K562 (cell line): ENCODE measurements at regions not wholly inside any gene's neighbourhood (a gene's known extent, or its start where the extent isn't known, plus 50 kb on each side); places are given as distances from the start of the nearest gene placed in this dataset.

Experiments
- ATAC-seq: fragments of 200-7000 bp; cut with Tn5 transposase; 3 replicates; pipeline ENCODE4 v1.9.1; 2020; ENCODE audit warnings: moderate library complexity
- BruUV-seq: library from RNA; stranded (reverse); fragments of 400-500 nt; replicated peaks from 2 replicates; lab custom pipeline; 2021; lab: Mats Ljungman, UMichigan
- CTCF ChIA-PET: fragments of 300-600 bp; formaldehyde crosslinking; extraction: SDS; loops from one replicate; lab custom pipeline; 2021; ENCODE audit warnings: low intra/inter-chr PET ratio; lab: Yijun Ruan, JAX
- POLR2A ChIA-PET: fragments of 300-600, 350-650 bp; sonication (Branson Sonifier 250); formaldehyde crosslinking; extraction: SDS; loops from one replicate; lab custom pipeline; 2021; ENCODE audit warnings: antibody characterized with exemption, inconsistent platforms; lab: Yijun Ruan, JAX
- DNase-seq, 4 experiments: peaks; one replicate each; pipeline versions ENCODE4 v3.0.0 to v3.0.0-alpha.2; 2011 to 2018; ENCODE audit warnings: low spot score in 3 of 4, mixed read lengths in 3 of 4; ENCODE audit errors: extremely low read depth in 1 of 4
- FAIRE-seq: peaks from 2 replicates; lab custom pipeline; 2011; peaks lifted over from hg19 to GRCh38; lab: Jason Lieb, UNC
- H2AFZ ChIP-seq: 2 replicates; pipeline ENCODE4 v1.6.0; 2011; ENCODE audit warnings: low read depth, low read length, control low read depth, inconsistent platforms
- H3K27ac ChIP-seq: fragments of 200-600 bp; 3 replicates; pipeline ENCODE4 v1.8.0; 2011; ENCODE audit warnings: low read depth, mild to moderate bottlenecking, control low read depth, inconsistent platforms, low read length, moderate library complexity, mixed read lengths; ENCODE audit errors: extremely low read depth
- H3K27me3 ChIP-seq, 2 experiments: fragments of 300-600 bp in 1 of 2; 2 replicates in 1 of 2; 3 replicates in 1 of 2; pipeline versions ENCODE4 v1.6.0 to v1.8.0; 2011; ENCODE audit warnings: inconsistent platforms in 2 of 2, low read length in 2 of 2, mild to moderate bottlenecking in 1 of 2, mixed read lengths in 1 of 2, moderate library complexity in 1 of 2; ENCODE audit not compliant: control insufficient read depth in 2 of 2, insufficient read depth in 2 of 2
- H3K36me3 ChIP-seq: fragments of 300-600 bp; 3 replicates; pipeline ENCODE4 v1.8.0; 2011; ENCODE audit warnings: mild to moderate bottlenecking, low read length, inconsistent platforms; ENCODE audit not compliant: control insufficient read depth, insufficient read depth
- H3K4me1 ChIP-seq, 2 experiments: fragments of 200-600 bp in 1 of 2; replicated peaks in 1 of 2; 2 replicates in 1 of 2; 3 replicates in 1 of 2; pipeline versions ENCODE4 v1.5.1 to v1.8.0; 2011; ENCODE audit warnings: inconsistent platforms in 2 of 2, low read length in 2 of 2, mild to moderate bottlenecking in 1 of 2, mixed read lengths in 1 of 2, moderate library complexity in 1 of 2; ENCODE audit not compliant: control insufficient read depth in 2 of 2, insufficient read depth in 2 of 2
- H3K4me2 ChIP-seq: 2 replicates; pipeline ENCODE4 v1.6.1; 2011; ENCODE audit warnings: low read length, control low read depth, inconsistent platforms, mixed read lengths; ENCODE audit not compliant: insufficient read depth
- H3K4me3 ChIP-seq: fragments of 200-600 bp; sonication (generic), shearing (Covaris generic); 2 replicates; pipeline ENCODE4 v1.5.1; 2016; ENCODE audit warnings: control low read depth, inconsistent platforms
- H3K79me2 ChIP-seq: fragments of 200-600 bp; 3 replicates; pipeline ENCODE4 v1.8.0; 2011; ENCODE audit warnings: low read length, inconsistent platforms; ENCODE audit not compliant: control insufficient read depth, insufficient read depth
- H3K9ac ChIP-seq, 2 experiments: 2 replicates each; pipeline versions ENCODE4 v1.6.0 to v1.6.1; 2011; ENCODE audit warnings: low read depth in 2 of 2, low read length in 2 of 2, control low read depth in 1 of 2, inconsistent platforms in 1 of 2, mild to moderate bottlenecking in 1 of 2, mixed read lengths in 1 of 2; ENCODE audit not compliant: insufficient read depth in 1 of 2
- H3K9me1 ChIP-seq: one replicate; pipeline ENCODE4 v1.6.0; 2011; ENCODE audit warnings: inconsistent platforms, mild to moderate bottlenecking, low read length, moderate library complexity; ENCODE audit not compliant: control insufficient read depth, insufficient read depth
- H3K9me3 ChIP-seq: replicated peaks from 2 replicates; pipeline ENCODE4 v1.5.1; 2011; ENCODE audit warnings: low read depth, low read length, inconsistent platforms; ENCODE audit not compliant: control insufficient read depth, insufficient read depth
- H4K20me1 ChIP-seq: replicated peaks from 2 replicates; pipeline ENCODE4 v1.6.1; 2011; ENCODE audit warnings: low read length, inconsistent platforms, mixed read lengths; ENCODE audit not compliant: control insufficient read depth, insufficient read depth
- BHLHE40 ChIP-seq: IDR thresholded peaks from 2 replicates; pipeline ENCODE4 v1.6.1; 2011; ENCODE audit warnings: low read length, improper control_type of control experiment
- DACH1 ChIP-seq: fragments of 450-650 bp; IDR thresholded peaks from 2 replicates; pipeline ENCODE4 v1.6.1; 2018; ENCODE audit not compliant: partially characterized antibody
- HEY1 ChIP-seq: fragments of 250-450 bp; sonication (Bioruptor Pico); IDR thresholded peaks from 2 replicates; pipeline ENCODE4 v1.5.0; 2020; ENCODE audit warnings: mild to moderate bottlenecking, moderate library complexity, borderline replicate concordance
- KAT8 ChIP-seq: fragments of 450-650 bp; IDR thresholded peaks from 2 replicates; pipeline ENCODE4 v1.6.1; 2016; ENCODE audit warnings: low read depth, mild to moderate bottlenecking
- MCM2 ChIP-seq: fragments of 450-650 bp; IDR thresholded peaks from 2 replicates; pipeline ENCODE4 v1.6.1; 2017; ENCODE audit warnings: low read depth, mild to moderate bottlenecking
- MCM3 ChIP-seq: fragments of 450-650 bp; IDR thresholded peaks from 2 replicates; pipeline ENCODE4 v1.6.1; 2016
- MXI1 ChIP-seq: IDR thresholded peaks from 2 replicates; pipeline ENCODE4 v1.6.1; 2011; ENCODE audit warnings: low read depth, mild to moderate bottlenecking, improper control_type of control experiment, low read length
- ZNF12 ChIP-seq: sonication (generic); formaldehyde crosslinking; IDR thresholded peaks from 2 replicates; pipeline ENCODE4 v1.4.0; 2020; ENCODE audit warnings: mild to moderate bottlenecking, missing genetic modification reagents
- ZNF146 ChIP-seq: IDR thresholded peaks from one replicate; pipeline ENCODE4 v1.6.1; 2018; ENCODE audit warnings: missing compliant biosample characterization; ENCODE audit not compliant: unreplicated experiment
- ZNF644 ChIP-seq: fragments of 200-800 bp; sonication (Bioruptor generic); IDR thresholded peaks from 2 replicates; pipeline ENCODE4 v1.6.1; 2016; ENCODE audit warnings: low read depth, missing genetic modification characterization, missing compliant biosample characterization
- WGBS: fragments of 100-300 bp; shearing (Covaris generic); methylation state at CpG from one replicate; pipeline ENCODE4 v1.1.6; 2016; ENCODE audit warnings: low coverage, mixed read lengths; ENCODE audit not compliant: insufficient coverage; ENCODE audit errors: missing lambda C conversion rate; 5-methylcytosine and 5-hydroxymethylcytosine counted together
- in situ Hi-C: fragments of 300-500 bp; cut with MboI; formaldehyde crosslinking; loops from 4 replicates; pipeline ENCODE4 v1.15.0; 2018; ENCODE audit warnings: inconsistent platforms, mixed read lengths
- intact Hi-C: fragments of 100-400 bp; cut with micrococcal nuclease; formaldehyde crosslinking; loops from 2 replicates; pipeline ENCODE4 v1.14.2; 2022
- TF ChIP-seq, protein P1 (sequence below), 2 experiments: IDR thresholded peaks in 1 of 2; conservative IDR thresholded peaks in 1 of 2; 2 replicates each; pipeline ENCODE4 v1.6.1; 2016; ENCODE audit warnings: low read depth in 2 of 2, mild to moderate bottlenecking in 1 of 2, missing compliant biosample characterization in 1 of 2, missing genetic modification characterization in 1 of 2, moderate library complexity in 1 of 2
- TF ChIP-seq, protein P2 (sequence below): fragments of 250-450 bp; sonication (Bioruptor Pico); IDR thresholded peaks from 2 replicates; pipeline ENCODE4 v1.4.0; 2020
- TF ChIP-seq, protein P3 (sequence below): sonication (generic); formaldehyde crosslinking; IDR thresholded peaks from 2 replicates; pipeline ENCODE4 v1.8.1; 2023; ENCODE audit warnings: mild to moderate bottlenecking, missing genetic modification reagents
- TF ChIP-seq, protein P4 (sequence below): fragments of 200-400 bp; formaldehyde crosslinking; IDR thresholded peaks from 2 replicates; pipeline ENCODE4 v1.6.1; 2017; ENCODE audit warnings: mild to moderate bottlenecking, low read depth, low read length, moderate library complexity

DNA sequence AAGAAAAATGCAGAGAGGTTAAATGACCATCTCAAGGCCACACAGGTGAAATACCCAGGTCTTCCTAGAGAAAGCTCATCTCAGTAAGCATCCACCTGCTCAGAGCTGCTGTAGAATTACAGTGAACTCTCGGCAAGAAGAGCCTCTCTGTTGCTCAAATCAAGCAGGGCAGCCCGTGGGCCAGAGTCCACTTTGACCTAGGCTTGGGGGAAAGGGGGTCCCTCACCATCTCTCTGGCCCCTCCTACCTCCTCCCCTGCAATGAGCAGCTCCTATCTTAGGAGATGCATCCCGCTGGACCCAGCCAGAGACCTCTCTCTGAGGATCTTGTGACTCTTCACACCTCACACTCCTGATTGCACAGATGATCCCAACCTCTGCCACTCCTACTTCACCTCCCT is 364.7 kb downstream of the PTPRU start (continued):
- TF ChIP-seq, protein P1, sequence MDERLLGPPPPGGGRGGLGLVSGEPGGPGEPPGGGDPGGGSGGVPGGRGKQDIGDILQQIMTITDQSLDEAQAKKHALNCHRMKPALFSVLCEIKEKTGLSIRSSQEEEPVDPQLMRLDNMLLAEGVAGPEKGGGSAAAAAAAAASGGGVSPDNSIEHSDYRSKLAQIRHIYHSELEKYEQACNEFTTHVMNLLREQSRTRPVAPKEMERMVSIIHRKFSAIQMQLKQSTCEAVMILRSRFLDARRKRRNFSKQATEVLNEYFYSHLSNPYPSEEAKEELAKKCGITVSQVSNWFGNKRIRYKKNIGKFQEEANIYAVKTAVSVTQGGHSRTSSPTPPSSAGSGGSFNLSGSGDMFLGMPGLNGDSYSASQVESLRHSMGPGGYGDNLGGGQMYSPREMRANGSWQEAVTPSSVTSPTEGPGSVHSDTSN (CRISPR knock-in tag; IDR thresholded peaks at IDR 0.05; ENCODE audit: low read depth): no peak
- TF ChIP-seq, protein P1 (tag; conservative IDR thresholded peaks at IDR 0.05; ENCODE audit: low read depth): no peak

DNA sequence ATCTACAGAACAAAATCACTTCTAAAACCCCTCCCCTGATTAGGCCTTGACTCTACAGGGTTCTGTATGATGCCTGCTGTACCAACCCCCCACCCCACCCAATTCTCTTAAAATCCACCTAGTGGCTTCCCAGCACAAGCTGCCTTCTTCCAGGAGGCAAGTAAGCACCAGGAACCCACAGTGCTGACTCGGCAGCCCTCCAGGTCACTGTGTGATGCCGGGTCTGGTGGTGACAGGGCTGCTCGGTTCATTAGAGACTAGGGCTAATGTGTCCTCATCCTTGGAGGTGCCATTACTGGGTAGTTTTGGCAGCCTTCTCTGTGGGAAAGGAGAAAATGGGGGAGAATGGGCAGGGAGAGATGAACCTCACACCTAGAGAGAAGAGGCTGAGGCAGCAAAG is 363.5 kb downstream of the PTPRU start:
- WGBS: 0% methylated on average over 3 of the region's 3 CpGs
- no peaks in the 10 kb centered on the region for H3K36me3 ChIP-seq
- no peaks in the 10 kb centered on the region for H3K9me1 ChIP-seq
- no peak overlapping the region for H3K4me3 ChIP-seq
- FAIRE-seq (no peak), ATAC-seq (no peak), DNase-seq (no peak)
- ChIA-PET POLR2A (interaction anchor here (0.7 kb wide), 1 partner anchor 144 kb away, joined by 3 read pairs; no protein-coding TSS in a partner anchor), CTCF (no interaction called here)
- no TSS peak for BruUV-seq
- in situ Hi-C loops (no loop called here), intact Hi-C loops (no loop called here)
- no peaks in the 10 kb centered on the region for H3K79me2 ChIP-seq
- H3K27ac ChIP-seq: no peak overlapping the region
- H3K4me1 ChIP-seq: no peaks in the 10 kb centered on the region
- H3K4me2 ChIP-seq: no peak overlapping the region
- no peak overlapping the region for H3K9ac ChIP-seq
- no peaks in the 10 kb centered on the region for H3K27me3 ChIP-seq
- H2AFZ ChIP-seq: no peak overlapping the region
- no peaks in the 10 kb centered on the region for H3K9me3 ChIP-seq
- H4K20me1 ChIP-seq: peaks cover 3% of the 10 kb centered on the region; the same call in 1 of the 2 replicates
- TF ChIP-seq KAT8 (no peak), MCM3 (no peak), BHLHE40 (no peak), MXI1 (no peak), MCM2 (no peak), DACH1 (no peak), HEY1 (CRISPR knock-in tag) (no peak), ZNF146 (CRISPR knock-in tag) (no peak), ZNF644 (tag) (no peak), ZNF12 (CRISPR knock-in tag) (no peak)
- TF ChIP-seq, protein P2, sequence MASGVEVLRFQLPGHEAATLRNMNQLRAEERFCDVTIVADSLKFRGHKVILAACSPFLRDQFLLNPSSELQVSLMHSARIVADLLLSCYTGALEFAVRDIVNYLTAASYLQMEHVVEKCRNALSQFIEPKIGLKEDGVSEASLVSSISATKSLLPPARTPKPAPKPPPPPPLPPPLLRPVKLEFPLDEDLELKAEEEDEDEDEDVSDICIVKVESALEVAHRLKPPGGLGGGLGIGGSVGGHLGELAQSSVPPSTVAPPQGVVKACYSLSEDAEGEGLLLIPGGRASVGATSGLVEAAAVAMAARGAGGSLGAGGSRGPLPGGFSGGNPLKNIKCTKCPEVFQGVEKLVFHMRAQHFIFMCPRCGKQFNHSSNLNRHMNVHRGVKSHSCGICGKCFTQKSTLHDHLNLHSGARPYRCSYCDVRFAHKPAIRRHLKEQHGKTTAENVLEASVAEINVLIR (CRISPR knock-in tag): no peak
- TF ChIP-seq, protein P3, sequence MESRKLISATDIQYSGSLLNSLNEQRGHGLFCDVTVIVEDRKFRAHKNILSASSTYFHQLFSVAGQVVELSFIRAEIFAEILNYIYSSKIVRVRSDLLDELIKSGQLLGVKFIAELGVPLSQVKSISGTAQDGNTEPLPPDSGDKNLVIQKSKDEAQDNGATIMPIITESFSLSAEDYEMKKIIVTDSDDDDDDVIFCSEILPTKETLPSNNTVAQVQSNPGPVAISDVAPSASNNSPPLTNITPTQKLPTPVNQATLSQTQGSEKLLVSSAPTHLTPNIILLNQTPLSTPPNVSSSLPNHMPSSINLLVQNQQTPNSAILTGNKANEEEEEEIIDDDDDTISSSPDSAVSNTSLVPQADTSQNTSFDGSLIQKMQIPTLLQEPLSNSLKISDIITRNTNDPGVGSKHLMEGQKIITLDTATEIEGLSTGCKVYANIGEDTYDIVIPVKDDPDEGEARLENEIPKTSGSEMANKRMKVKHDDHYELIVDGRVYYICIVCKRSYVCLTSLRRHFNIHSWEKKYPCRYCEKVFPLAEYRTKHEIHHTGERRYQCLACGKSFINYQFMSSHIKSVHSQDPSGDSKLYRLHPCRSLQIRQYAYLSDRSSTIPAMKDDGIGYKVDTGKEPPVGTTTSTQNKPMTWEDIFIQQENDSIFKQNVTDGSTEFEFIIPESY (CRISPR knock-in tag): no peak
- TF ChIP-seq, protein P4, sequence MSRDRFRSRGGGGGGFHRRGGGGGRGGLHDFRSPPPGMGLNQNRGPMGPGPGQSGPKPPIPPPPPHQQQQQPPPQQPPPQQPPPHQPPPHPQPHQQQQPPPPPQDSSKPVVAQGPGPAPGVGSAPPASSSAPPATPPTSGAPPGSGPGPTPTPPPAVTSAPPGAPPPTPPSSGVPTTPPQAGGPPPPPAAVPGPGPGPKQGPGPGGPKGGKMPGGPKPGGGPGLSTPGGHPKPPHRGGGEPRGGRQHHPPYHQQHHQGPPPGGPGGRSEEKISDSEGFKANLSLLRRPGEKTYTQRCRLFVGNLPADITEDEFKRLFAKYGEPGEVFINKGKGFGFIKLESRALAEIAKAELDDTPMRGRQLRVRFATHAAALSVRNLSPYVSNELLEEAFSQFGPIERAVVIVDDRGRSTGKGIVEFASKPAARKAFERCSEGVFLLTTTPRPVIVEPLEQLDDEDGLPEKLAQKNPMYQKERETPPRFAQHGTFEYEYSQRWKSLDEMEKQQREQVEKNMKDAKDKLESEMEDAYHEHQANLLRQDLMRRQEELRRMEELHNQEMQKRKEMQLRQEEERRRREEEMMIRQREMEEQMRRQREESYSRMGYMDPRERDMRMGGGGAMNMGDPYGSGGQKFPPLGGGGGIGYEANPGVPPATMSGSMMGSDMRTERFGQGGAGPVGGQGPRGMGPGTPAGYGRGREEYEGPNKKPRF: no peak
